HUDEP-2 (cell line): ENCODE measurements at regions not wholly inside any gene's neighbourhood (a gene's known extent, or its start where the extent isn't known, plus 50 kb on each side); places are given as distances from the start of the nearest gene placed in this dataset.

Source experiments
- DNase-seq, 76 experiments: peaks; one replicate each; lab custom pipeline; 2025; ENCODE audit not compliant: unreplicated experiment in 76 of 76; lab: John Stamatoyannopoulos, UW

DNA sequence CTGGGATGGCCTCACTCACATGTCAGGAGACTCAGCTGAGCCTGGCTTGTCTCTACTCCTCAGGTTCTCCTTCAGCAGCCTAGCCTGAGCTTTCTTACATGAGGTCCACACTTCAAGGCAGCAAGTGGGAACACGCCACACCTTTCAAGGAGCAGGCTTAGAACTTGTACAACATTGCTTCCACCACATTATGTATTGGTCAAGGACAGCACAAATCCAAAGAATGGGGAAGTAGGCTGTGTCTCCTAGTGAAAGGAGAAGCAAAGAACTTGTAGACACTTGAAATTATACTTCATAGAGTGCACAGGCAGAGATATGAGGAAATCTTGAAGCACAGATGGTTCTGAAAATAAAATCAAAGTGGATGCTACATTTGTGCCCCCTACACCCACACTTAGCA lies 120.9 kb upstream of the NOCT start:
- DNase-seq, result no peak

DNA sequence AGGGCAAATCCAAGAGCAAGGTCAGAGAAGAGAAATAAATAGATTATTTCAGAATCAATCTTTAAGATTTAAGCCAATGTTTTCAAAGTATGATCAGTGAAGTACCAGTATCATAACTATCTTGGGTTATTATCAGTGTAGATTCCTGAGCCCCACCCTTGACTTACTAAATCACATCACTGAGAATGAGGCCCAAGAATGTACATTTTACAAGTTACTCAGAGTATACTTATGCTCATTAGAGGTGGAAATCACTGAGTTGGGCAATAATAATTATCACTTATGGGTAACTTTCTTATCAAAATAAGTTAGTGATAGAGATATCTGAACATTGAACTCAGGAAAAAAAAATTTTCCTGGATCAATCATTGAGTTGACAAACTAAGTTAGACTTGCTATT lies 121.6 kb upstream of the NOCT start:
- DNase-seq, result no peak

DNA sequence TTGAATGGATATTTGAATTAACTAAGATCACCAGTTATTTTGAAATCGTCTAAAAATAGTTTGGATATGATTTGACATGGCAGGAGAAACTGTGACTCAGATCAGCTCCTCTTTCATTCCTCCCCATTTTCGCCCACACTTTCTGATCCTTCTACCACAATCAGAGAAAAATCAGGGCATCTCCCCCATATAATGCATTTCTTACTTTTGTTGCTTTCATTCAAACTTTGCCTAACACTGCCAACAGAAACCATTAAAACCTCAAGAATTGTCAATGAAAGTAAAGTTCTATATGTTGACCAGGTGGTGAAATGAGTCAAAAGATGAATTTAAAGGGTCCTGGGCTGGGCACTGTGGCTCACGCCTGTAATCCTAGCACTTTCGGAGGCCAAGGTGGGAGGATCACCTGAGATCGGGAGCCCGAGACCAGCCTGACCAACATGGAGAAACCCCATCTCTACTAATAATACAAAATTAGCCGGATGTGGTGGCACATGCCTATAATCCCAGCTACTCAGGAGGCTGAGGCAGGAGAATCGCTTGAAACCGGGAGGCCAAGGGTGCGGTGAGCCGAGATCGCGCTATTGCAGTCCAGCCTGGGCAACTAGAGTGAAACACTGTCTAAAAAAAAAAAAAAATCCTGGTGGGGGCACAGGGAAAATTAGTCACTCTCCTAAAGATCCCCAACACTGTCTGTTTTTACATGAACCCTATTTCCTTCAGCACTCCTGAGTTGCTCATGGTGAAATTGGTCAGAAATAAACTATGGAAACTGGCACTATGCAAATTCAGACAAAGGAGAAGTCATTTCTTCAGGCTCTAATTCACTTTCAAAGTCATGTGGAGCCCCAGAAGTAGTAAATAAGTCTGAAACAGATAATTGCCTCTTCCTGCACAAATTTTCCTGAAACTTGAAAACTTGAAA lies 122.8 kb upstream of the NOCT start:
- no peak for DNase-seq

DNA sequence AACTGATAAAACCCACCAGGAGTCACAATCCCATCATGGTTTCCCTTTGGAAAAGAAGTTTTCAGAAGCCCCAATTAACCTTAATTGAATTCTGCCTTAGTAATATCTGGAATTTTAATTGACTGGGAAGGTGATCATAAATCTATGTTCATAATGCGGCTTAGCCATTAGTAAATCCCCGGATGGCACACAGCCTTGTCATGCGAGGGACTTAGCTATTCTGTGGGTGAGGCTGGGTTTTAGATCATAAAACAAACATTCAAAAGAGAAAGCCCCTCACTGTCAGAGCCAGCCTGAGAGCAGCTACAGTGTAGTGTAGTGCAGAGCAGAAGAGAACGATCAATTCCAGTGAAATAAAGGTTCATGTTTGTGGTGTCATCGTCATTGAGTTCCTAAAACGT lies 124.0 kb upstream of the NOCT start:
- no peak for DNase-seq

DNA sequence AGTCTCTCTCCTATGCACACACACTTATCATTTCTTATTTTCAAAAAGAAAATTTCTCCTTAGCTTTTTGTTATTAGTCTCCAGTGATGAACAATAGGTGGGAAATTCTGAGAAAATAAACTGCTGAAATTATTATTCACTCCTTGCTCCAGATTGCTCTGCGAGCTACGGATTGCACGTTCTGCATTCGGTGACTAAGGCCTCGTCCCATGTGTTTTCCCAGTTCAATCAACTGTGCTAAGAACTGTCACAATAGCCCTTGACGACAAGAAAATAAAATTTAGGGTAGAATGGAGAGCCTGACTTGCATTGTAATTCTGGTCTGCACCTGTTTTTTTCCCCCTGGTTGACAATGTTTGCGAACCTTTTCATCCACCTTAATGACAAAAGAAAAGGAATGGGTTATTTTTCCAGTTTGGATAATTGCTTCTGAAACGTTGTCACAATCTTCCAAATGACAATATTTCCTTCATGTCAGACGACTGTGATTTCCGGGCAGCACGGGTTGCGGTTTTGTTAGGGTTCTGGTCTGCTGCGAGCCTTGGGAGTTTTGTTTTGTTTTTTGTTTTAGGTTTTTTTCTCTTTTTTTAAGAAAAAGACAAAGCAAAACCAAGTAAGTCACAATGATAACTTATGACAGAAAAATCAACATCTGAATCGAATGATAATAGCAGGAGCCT lies 124.5 kb upstream of the NOCT start:
- DNase-seq, result no peak

DNA sequence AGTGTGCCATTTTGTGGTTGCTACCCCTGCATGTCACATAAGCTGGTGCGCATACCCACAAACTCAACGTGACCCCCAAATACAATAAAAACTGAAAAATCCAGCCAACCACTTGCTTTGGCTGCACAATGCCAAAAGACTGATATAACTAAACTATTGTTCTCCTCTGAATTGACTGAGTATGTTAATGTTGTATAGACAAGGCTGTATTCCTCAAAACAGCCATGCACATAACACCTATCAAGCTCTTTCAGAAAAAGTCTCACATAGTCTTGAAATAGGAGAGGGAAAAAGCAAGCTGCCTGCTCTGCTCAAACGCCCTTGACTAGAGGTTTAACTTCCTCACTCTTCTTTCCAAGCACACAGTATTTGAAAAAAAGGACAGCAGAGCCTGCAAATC lies 126.4 kb upstream of the NOCT start:
- no peak for DNase-seq

DNA sequence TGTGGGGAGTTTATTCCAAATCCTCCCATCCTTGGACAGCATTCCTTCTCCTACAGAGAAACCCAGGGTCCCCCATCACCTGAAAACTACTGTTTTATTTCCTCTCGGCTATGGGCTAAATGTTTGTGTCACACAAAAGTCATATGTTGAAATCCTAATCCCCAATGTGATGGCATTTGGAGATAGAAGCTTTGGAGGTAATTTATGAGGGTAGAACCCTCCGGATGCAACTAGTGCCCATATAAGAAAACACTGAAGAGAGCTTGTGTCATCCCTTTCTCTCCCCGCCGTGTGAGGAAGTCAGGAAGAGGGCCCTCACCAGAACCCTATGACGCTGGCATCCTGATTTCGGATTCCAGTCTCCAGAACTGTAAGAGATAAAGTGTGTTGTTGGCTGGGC lies 127.8 kb upstream of the NOCT start:
- no peak for DNase-seq

DNA sequence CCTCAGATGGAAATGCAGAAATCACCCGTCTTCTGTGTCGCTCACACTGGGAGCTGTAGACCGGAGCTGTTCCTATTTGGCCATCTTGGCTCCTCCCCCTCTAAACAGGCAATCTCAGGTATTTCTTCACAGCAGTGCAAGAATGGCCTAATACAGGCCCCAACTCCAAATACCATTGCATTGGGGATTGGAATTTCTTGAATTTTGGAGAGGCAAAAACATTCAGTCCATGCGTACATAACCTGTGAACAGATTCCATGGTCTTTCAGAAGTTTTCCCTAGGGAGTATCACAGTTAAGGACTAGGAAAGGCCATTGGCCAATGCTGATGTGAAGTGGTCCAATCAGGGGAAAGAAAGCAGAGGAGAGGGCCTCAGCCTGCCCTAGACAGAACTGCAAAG lies 128.2 kb upstream of the NOCT start:
- no peak for DNase-seq

DNA sequence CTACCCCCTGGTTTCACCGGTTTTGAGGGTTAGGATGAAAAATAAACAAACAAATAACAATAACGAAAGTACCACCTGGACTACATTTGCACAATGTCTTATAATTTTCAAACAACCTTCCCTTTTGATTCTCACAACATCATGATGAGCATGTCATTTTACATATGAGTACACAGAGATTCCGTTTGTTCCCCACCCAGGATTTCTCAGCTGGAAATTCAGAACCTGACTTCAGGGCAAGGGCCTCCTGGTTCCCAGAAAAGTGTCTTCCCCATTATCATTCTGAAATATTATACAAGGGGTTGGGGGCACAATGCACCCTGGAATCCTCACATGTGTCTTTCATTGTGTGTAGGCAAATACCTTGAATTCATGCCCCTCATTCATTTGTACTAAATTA lies 135.8 kb upstream of the NOCT start:
- DNase-seq, result no peak

DNA sequence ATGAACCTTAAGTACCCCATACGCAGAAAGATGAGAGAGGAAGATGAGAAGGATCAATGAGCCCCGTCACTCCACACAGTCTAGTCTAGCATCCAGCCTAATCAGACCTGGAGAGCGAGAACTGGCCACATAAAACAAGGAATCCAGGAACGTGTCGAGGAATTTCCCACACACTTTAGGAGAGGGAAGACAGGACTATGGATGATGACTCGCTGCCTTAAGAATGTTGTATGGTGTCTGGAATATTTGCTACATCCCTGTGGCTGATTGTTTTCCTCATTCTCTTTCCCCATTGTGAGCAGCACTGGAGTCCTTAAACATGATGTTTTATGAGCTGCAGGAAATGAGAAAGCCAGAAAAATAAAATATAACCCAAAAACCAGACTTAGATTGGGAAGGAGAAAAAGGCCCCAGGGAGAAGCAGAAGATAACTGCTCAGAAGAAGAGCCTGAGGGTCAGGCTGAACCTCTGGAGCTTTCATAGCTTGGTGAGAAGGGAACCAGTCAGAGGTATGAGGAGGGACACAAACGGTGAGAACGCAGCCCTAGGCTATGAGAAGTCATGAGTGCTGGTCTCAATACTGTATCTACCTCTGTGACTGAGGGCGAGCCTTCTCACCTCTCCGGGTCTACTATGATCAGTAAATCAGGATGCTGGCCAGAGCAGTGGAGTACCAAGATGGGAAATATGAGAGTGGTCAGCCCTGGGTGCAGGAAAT lies 139.5 kb upstream of the NOCT start:
- no peak for DNase-seq

DNA sequence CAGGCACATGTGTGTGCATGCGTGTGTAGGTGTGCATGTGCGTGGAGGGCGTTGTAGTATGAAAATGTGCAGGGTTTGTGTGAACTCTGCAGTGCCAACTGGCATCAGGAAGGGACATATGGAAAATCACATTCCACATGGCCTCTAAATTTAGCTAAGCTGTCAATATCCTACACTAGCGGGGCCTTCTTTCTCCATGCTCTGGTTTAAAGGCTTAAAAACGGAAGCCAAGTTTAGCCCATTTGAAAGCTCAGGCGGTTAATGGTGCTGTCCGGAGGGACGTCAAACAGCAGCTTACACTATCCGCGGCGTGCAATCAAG lies 144.1 kb upstream of the NOCT start:
- no peak for DNase-seq

DNA sequence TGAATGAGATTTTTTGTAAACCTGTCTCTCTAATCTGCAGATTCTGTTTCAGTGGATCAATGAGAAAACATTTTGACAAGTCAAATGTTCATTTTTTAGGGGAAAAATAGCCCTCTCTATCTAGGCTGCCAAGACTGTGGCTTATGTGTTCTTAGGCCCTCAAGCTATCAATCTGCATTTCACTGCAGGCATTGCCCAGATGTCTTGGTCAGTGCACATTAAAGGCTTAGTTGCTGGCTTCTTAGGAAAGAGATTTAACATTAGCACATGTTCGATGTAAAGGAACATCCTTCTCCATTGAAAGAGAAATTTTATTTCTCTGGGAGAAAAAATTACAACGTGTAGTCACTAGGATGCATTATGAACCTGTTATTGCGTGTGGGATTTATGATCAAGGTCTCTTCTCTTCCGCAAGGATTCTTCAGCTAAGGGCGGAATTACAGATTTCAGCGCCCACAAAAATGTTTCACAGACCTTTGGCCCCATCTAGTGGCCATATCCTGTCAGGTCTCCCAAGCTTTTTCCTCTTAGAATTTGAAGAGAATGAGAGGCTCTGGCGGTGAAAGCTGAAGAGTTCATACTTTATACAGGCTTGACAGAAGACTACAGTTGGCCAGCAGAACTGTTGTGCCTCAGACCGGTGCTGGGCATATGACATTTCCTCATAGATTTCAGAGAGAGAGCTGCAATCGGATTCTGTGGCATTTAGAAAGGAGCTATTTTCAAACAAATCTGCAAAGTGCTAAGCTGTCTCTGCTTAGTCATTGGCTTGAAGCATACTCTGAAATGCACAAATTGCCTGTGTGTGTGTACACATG lies 144.6 kb upstream of the NOCT start:
- peak in 47 of 76 experiments; percentile 1 to 65 (median 16) for DNase-seq

DNA sequence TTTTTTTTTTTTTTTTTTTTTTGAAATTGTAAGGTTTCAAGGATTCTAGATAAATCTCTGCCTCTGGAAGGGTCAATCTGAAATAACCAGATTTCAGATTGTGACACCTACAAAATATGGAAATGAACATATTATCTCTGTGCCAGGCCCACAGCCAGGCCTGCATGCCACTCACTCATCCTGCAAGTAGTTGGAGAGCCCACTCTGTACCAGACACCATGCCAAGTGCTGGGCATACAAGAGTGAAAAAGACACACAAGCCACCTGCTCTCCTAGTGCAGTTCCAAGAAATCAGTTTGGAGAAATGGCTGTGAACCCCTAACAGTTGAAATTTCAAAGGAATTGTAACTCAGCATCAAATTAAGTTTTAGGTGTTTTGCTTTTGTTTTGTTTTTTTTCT lies 145.9 kb upstream of the NOCT start:
- no peak for DNase-seq

DNA sequence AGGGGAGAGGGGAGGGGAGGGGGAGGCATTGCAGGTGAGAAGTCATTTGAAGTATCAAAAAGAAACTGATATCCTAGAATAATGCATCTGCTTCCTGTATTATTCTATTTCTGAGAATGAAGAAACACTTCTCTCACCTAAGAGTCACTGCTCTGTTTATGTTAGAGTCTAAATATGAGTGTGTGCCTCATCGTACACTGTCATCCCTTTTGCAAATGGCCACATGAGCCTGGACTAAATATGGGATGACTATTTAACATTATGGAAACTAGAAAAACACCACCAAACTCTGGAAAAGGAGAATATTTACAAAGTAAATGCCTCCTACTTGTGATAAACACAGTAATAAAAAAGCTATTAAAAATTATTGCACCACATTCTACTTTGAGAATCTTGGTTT lies 146.4 kb upstream of the NOCT start:
- no peak for DNase-seq

DNA sequence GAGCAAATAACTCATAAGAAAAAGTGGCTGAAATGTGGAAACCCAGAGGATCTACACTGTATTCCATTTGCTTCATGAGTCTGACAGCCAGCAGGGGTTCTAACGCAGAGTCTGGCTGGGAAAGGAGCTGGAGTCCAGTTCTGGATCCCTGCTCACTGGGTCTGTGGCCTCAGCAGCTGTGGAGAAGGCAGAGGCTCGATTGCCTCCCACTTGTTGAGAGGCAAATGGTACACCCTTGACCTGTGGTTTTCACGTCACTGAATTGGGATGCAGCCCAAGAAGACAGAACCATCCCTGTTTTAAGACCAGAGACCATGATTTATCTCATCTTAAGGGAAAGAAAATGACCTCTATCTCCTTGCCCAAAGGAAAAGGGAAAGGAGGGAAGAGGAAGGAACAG lies 147.0 kb upstream of the NOCT start:
- no peak for DNase-seq

DNA sequence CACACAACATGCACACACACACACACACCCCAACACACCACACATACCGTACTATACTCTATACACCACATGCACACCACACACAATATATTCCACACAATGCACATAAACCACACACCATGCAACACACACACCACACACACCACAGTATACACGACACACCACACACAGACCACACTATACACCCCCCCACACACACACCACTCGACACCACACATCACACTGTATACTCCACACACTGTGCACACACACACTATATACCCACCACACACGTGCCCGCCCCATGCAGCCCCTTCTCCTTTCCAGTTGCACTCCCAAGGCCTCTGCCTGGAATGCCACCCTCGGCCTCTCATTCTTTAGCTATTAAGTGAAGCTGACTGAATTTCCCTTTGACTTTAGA lies 148.2 kb upstream of the NOCT start:
- DNase-seq, result no peak

DNA sequence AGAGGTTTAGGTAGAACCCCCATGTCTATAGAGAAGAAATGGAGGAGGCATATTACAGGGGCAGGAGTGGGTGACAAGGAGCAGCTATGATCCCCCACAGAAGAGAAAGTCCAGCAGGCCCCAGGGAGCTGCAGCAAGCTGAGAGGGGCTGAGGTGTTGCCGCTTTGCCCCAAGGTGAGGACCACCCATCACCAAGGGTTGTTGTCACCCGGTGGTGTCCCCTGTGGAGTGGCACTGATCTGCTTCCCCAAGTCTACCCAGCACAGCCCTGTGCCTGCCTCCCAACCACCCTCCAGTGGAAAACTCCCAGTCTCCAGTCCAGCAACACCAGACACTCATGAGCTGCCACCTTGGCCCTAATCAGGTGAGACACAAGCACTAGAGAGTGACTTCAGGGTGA lies 149.3 kb upstream of the NOCT start:
- DNase-seq, result no peak

DNA sequence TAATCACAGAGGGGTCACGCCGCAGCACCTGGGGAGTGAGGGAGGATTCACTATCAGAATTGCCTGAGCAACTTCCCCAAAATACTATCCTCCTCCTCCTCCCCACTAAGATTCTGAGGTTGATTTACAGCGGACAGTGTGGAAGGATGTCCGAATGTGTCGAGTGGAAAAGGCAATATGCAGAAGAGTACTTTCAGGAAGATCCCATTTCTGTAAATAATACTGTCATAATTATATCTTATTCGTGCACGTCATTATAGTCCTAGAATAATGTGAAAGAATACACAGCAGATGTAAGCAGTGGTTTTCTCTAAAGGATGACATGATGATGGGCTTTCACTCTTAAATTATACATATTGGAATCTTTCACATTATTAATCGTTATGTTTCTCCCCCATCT lies 149.8 kb upstream of the NOCT start:
- DNase-seq, result no peak

DNA sequence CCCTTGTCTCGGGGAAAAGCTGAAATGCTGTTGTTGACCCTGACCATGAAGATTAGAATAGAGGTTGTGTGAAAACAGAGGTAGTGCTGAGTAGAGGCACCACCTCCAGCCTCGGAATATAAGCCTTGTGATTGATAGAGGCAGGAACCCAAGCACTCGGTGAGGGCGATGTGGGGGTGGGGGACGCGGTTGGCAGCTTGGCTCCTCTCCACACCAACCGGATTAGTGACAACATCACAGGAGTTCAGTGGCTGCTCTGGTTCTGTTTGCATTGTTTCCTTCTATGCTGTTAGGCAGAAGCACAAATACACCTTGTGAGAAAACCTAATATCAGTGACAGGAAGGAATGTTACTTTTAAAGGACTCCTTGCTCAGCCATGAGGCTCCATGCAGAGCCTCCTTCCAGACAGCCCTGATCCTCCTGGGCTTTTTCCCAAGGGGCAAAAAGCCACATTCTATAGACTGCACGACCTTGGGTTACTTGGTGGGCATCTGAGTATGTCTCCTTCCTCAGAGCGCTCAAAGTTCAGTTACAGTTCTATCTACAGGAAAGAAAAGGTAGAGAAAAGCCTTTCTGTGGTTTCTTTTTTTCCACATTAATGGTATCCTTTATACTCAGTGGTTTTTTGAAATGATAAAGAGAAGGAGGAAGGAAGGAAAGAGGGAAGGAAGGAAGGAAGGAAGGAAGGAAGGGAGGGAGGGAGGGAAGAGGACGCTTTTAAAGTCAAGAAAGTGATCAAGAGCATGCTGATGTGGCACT lies 150.4 kb upstream of the NOCT start:
- DNase-seq, result no peak

DNA sequence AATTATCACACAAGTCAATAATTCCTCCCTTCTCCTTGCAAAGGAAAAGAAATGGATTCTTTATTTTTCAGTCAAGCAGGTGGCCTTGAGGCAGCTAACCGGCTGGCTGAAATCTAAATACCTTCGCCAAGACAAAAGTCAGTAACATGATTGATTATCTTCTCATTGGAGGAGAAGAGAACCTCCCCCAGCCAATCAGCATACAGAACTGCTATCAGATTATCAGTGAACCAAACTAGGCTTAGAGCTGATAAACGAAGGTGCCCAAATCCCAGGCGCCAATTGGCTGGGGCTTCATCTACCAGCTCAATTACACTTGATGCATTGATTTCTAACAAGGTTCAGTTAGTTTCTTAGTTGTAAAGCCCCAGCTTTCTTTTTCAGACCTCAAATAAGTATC lies 152.4 kb upstream of the NOCT start:
- DNase-seq, result no peak
